Hepatocyte (in vitro differentiated cells): ENCODE measurements at regions not wholly inside any gene's neighbourhood (a gene's known extent, or its start where the extent isn't known, plus 50 kb on each side); places are given as distances from the start of the nearest gene placed in this dataset.

Experiments
- DNase-seq: peaks from one replicate; pipeline ENCODE4 v3.0.0-alpha.2; 2016; ENCODE audit warnings: low spot score
- H2AFZ ChIP-seq: fragments of 200-600 bp; sonication (generic); 2 replicates; pipeline ENCODE4 v1.6.0; 2016; ENCODE audit warnings: antibody characterized with exemption, mild to moderate bottlenecking
- H3K27ac ChIP-seq: fragments of 200-600 bp; sonication (generic); 2 replicates; pipeline ENCODE4 v1.5.1; 2016; ENCODE audit warnings: mild to moderate bottlenecking
- H3K27me3 ChIP-seq: fragments of 200-600 bp; sonication (generic); 2 replicates; pipeline ENCODE4 v1.6.1; 2016
- H3K36me3 ChIP-seq: fragments of 200-600 bp; sonication (generic); replicated peaks from 2 replicates; pipeline ENCODE4 v1.5.1; 2016; ENCODE audit warnings: low read depth; ENCODE audit not compliant: insufficient read depth
- H3K4me1 ChIP-seq: fragments of 200-600 bp; sonication (generic); 2 replicates; pipeline ENCODE4 v1.5.1; 2016; ENCODE audit warnings: mild to moderate bottlenecking, moderate library complexity; ENCODE audit not compliant: insufficient read depth
- H3K4me2 ChIP-seq: fragments of 200-600 bp; sonication (generic); 2 replicates; pipeline ENCODE4 v1.6.0; 2016
- H3K4me3 ChIP-seq: fragments of 200-600 bp; sonication (generic); 2 replicates; pipeline ENCODE4 v1.5.1; 2016; ENCODE audit warnings: mild to moderate bottlenecking
- H3K79me2 ChIP-seq: fragments of 200-600 bp; sonication (generic); 2 replicates; pipeline ENCODE4 v1.6.0; 2017; ENCODE audit warnings: mild to moderate bottlenecking
- H3K9me2 ChIP-seq: fragments of 200-600 bp; sonication (generic); replicated peaks from 2 replicates; pipeline ENCODE4 v1.6.0; 2017; ENCODE audit warnings: mild to moderate bottlenecking; ENCODE audit not compliant: insufficient read depth
- H3K9me3 ChIP-seq: fragments of 200-600 bp; sonication (generic); 2 replicates; pipeline ENCODE4 v1.5.1; 2016; ENCODE audit warnings: low read depth, mild to moderate bottlenecking
- H4K20me1 ChIP-seq: fragments of 200-600 bp; sonication (generic); 2 replicates; pipeline ENCODE4 v1.6.0; 2016; ENCODE audit warnings: mild to moderate bottlenecking; ENCODE audit not compliant: insufficient read depth, poor library complexity, severe bottlenecking
- EZH2 ChIP-seq: fragments of 200-600 bp; sonication (generic); IDR thresholded peaks from 2 replicates; pipeline ENCODE4 v1.6.1; 2016; ENCODE audit warnings: antibody characterized with exemption, mild to moderate bottlenecking, borderline replicate concordance
- EZH2phosphoT487 ChIP-seq: fragments of 200-600 bp; sonication (generic); IDR thresholded peaks from one replicate; pipeline ENCODE4 v1.6.1; 2018; ENCODE audit warnings: antibody characterized with exemption, mild to moderate bottlenecking, low read depth, moderate library complexity; ENCODE audit not compliant: unreplicated experiment, severe bottlenecking
- WGBS: methylation state at CpG from one replicate; pipeline ENCODE4 v1.1.6; 2016; ENCODE audit warnings: low lambda C conversion rate; ENCODE audit errors: missing lambda C conversion rate; 5-methylcytosine and 5-hydroxymethylcytosine counted together
- TF ChIP-seq, protein P1 (sequence below): fragments of 200-600 bp; sonication (generic); IDR thresholded peaks from 2 replicates; pipeline ENCODE4 v1.5.1; 2016; ENCODE audit warnings: antibody characterized with exemption, mild to moderate bottlenecking; ENCODE audit not compliant: poor library complexity

- TF ChIP-seq EZH2phosphoT487 (no peak), EZH2 (no peak)
- TF ChIP-seq, protein P1, sequence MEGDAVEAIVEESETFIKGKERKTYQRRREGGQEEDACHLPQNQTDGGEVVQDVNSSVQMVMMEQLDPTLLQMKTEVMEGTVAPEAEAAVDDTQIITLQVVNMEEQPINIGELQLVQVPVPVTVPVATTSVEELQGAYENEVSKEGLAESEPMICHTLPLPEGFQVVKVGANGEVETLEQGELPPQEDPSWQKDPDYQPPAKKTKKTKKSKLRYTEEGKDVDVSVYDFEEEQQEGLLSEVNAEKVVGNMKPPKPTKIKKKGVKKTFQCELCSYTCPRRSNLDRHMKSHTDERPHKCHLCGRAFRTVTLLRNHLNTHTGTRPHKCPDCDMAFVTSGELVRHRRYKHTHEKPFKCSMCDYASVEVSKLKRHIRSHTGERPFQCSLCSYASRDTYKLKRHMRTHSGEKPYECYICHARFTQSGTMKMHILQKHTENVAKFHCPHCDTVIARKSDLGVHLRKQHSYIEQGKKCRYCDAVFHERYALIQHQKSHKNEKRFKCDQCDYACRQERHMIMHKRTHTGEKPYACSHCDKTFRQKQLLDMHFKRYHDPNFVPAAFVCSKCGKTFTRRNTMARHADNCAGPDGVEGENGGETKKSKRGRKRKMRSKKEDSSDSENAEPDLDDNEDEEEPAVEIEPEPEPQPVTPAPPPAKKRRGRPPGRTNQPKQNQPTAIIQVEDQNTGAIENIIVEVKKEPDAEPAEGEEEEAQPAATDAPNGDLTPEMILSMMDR = no peak
- H3K27me3 ChIP-seq = no peaks in the 10 kb centered on the region
- H3K79me2 ChIP-seq = no peaks in the 10 kb centered on the region
- 60% methylated on average over 3 of the region's 3 CpGs for WGBS
- H3K4me3 ChIP-seq = no peak overlapping the region
- H3K4me1 ChIP-seq = no peaks in the 10 kb centered on the region
- no peak overlapping the region for H3K27ac ChIP-seq
- no peaks in the 10 kb centered on the region for H4K20me1 ChIP-seq
- no peak overlapping the region for H3K4me2 ChIP-seq
- H3K9me2 ChIP-seq = no peaks in the 10 kb centered on the region
- H2AFZ ChIP-seq = no peak overlapping the region
- DNase-seq = no peak
- no peaks in the 10 kb centered on the region for H3K36me3 ChIP-seq
- H3K9me3 ChIP-seq = no peaks in the 10 kb centered on the region
Observed at GRCh38 chrX:3527166-3527565, 180.7 kb upstream of the MXRA5 start.

DNA sequence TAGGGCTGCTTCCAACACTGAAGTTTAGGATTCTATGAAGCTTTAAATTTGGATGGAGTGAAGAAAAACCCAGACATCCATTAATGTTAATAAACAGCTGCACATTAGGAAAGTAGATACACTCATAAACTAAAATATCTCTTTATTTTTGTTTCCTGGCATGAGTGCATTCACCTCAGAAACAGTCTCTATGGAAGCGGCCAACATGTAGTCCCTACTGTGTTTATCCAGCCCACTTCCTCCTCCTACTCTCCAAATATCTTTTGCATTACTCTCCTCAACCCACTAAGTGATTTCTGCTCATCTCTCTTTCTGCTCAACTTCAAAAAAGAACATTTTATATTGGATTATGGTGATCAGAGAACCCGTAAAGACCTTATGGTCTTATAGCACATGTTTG is 180.3 kb upstream of the MXRA5 start:
- H3K27me3 ChIP-seq = no peaks in the 10 kb centered on the region
- H2AFZ ChIP-seq = no peak overlapping the region
- H3K9me2 ChIP-seq = no peaks in the 10 kb centered on the region
- no peak overlapping the region for H3K27ac ChIP-seq
- 78% methylated on average over 2 of the region's 2 CpGs for WGBS
- no peaks in the 10 kb centered on the region for H4K20me1 ChIP-seq
- no peaks in the 10 kb centered on the region for H3K79me2 ChIP-seq
- no peak for DNase-seq
- H3K4me2 ChIP-seq = no peak overlapping the region
- no peak overlapping the region for H3K4me3 ChIP-seq
- TF ChIP-seq, protein P1 = no peak
- TF ChIP-seq EZH2 (no peak), EZH2phosphoT487 (no peak)
- H3K9me3 ChIP-seq = no peaks in the 10 kb centered on the region
- no peaks in the 10 kb centered on the region for H3K4me1 ChIP-seq
- no peaks in the 10 kb centered on the region for H3K36me3 ChIP-seq

GRCh38 chrX:3526071-3526470 is 179.6 kb upstream of the MXRA5 start:
- H3K27me3 ChIP-seq = no peaks in the 10 kb centered on the region
- DNase-seq = no peak
- no peaks in the 10 kb centered on the region for H4K20me1 ChIP-seq
- H3K27ac ChIP-seq = no peak overlapping the region
- H3K36me3 ChIP-seq = no peaks in the 10 kb centered on the region
- H2AFZ ChIP-seq = no peak overlapping the region
- H3K9me3 ChIP-seq = no peaks in the 10 kb centered on the region
- 59% methylated on average over 5 of the region's 5 CpGs for WGBS
- H3K9me2 ChIP-seq = no peaks in the 10 kb centered on the region
- no peak for TF ChIP-seq EZH2
- no peak for TF ChIP-seq EZH2phosphoT487
- TF ChIP-seq, protein P1 = no peak
- no peaks in the 10 kb centered on the region for H3K4me1 ChIP-seq
- H3K79me2 ChIP-seq = no peaks in the 10 kb centered on the region
- no peak overlapping the region for H3K4me2 ChIP-seq
- no peak overlapping the region for H3K4me3 ChIP-seq

GRCh38 chrX:3522101-3522650 is 175.7 kb upstream of the MXRA5 start:
- Histone ChIP-seq H3K4me2 (no peak overlapping the region), H4K20me1 (no peaks in the 10 kb centered on the region), H3K27ac (no peak overlapping the region), H3K9me3 (no peaks in the 10 kb centered on the region), H3K79me2 (no peaks in the 10 kb centered on the region), H2AFZ (no peak overlapping the region), H3K9me2 (no peaks in the 10 kb centered on the region), H3K27me3 (no peaks in the 10 kb centered on the region), H3K4me3 (no peak overlapping the region), H3K36me3 (no peaks in the 10 kb centered on the region), H3K4me1 (no peaks in the 10 kb centered on the region)
- no peak for TF ChIP-seq EZH2
- TF ChIP-seq, protein P1 = no peak
- TF ChIP-seq EZH2phosphoT487 = no peak
- 68% methylated on average over 4 of the region's 4 CpGs for WGBS
- DNase-seq = no peak
